Stomach (tissue), 8 donors: ENCODE measurements at regions not wholly inside any gene's neighbourhood (a gene's known extent, or its start where the extent isn't known, plus 50 kb on each side); places are given as distances from the start of the nearest gene placed in this dataset.

ENCODE experiments used
- DNase-seq, 2 donors: peaks; one replicate each; pipeline versions ENCODE4 v3.0.0 to v3.0.0-alpha.2; 2013 to 2019
- H3K27ac ChIP-seq, 5 donors: fragments of 200-600 bp in 4 of 5; sonication (generic) in 4 of 5; one replicate each; pipeline ENCODE4 v1.5.1; 2013 to 2019; ENCODE audit warnings: mild to moderate bottlenecking in 1 of 5, moderate library complexity in 1 of 5
- H3K27me3 ChIP-seq, 3 donors: fragments of 200-600 bp; sonication (generic); one replicate each; pipeline ENCODE4 v1.5.1; 2017 to 2019; ENCODE audit warnings: mixed run types in 1 of 3
- H3K36me3 ChIP-seq, 4 donors: fragments of 200-600 bp; sonication (generic); 1 replicate in 3 of 4; 2 replicates in 1 of 4; pipeline ENCODE4 v1.5.1; 2016 to 2019
- H3K4me1 ChIP-seq, 4 donors: fragments of 200-600 bp; sonication (generic); one replicate each; pipeline ENCODE4 v1.5.1; 2016 to 2019
- H3K4me3 ChIP-seq, 4 donors: fragments of 200-600 bp; sonication (generic) in 3 of 4; one replicate each; pipeline ENCODE4 v1.5.1; 2016 to 2019; ENCODE audit warnings: mild to moderate bottlenecking in 1 of 4
- H3K9me3 ChIP-seq, 4 donors: fragments of 200-600 bp; sonication (generic); one replicate each; pipeline ENCODE4 v1.5.1; 2016 to 2019
- CTCF ChIP-seq, 7 experiments: fragments of 450-650 bp in 4 of 7; fragments of 200-600 bp in 3 of 7; sonication (generic) in 3 of 7; IDR thresholded peaks; one replicate each; pipeline ENCODE4 v1.5.1; 2016 to 2019; ENCODE audit warnings: antibody characterized with exemption in 7 of 7, control low read depth in 2 of 7, mild to moderate bottlenecking in 1 of 7
- EP300 ChIP-seq: sonication (generic); formaldehyde crosslinking; IDR thresholded peaks from one replicate; pipeline ENCODE4 v1.6.1; 2017; ENCODE audit warnings: antibody characterized with exemption
- POLR2A ChIP-seq, 4 donors: fragments of 450-650 bp; IDR thresholded peaks; one replicate each; pipeline ENCODE4 v1.6.1; 2016; ENCODE audit warnings: antibody characterized with exemption in 4 of 4, control low read depth in 2 of 4, mild to moderate bottlenecking in 1 of 4, moderate library complexity in 1 of 4
- POLR2AphosphoS5 ChIP-seq, 3 donors: sonication (generic); formaldehyde crosslinking; IDR thresholded peaks; one replicate each; pipeline ENCODE4 v1.6.1; 2016; ENCODE audit warnings: antibody characterized with exemption in 3 of 3
- WGBS, 5 donors: extraction: QIAGEN DNeasy Blood & Tissue Kit in 3 of 5; methylation state at CpG; one replicate each; pipeline versions ENCODE4 v1.1.5 to v1.1.7; 2013 to 2018; 5-methylcytosine and 5-hydroxymethylcytosine counted together
- intact Hi-C: fragments of 100-400 bp; cut with DNase I; formaldehyde crosslinking; loops from one replicate; pipeline ENCODE4 v1.15.1; 2023; ENCODE audit warnings: low total_unique reads
- donor health status: healthy with polysubstance abuse.
- donor health status: Bipolar disorder and iron deficiency.
- donor health status: healthy.

- Histone ChIP-seq H3K4me3 (no peak overlapping the region), H3K9me3 (peaks cover 0 to 11% (median 4%) of the 10 kb centered on the region in 4 donors), H3K27ac (no peak overlapping the region), H3K36me3 (no peaks in the 10 kb centered on the region), H3K27me3 (no peaks in the 10 kb centered on the region), H3K4me1 (no peaks in the 10 kb centered on the region)
- 71 to 87% (median 82%) methylated on average over 4 of the region's 4 CpGs for WGBS, 5 donors
- no peak for DNase-seq
- TF ChIP-seq POLR2A (IDR thresholded peaks at IDR 0.05) (no peak), EP300 (no peak), POLR2AphosphoS5 (IDR thresholded peaks at IDR 0.05) (no peak), CTCF (IDR thresholded peaks at IDR 0.05) (no peak)
- intact Hi-C loops = no loop called here
Measured at GRCh38 chr12:60441577-60441976, 845.7 kb downstream of the SLC16A7 start.

GRCh38 chr12:60451457-60451856, 855.6 kb downstream of the SLC16A7 start:
- no peak for DNase-seq
- Histone ChIP-seq H3K4me1 (no peaks in the 10 kb centered on the region), H3K9me3 (peaks cover 0 to 3% (median 0%) of the 10 kb centered on the region in 4 donors), H3K36me3 (no peaks in the 10 kb centered on the region), H3K27me3 (no peaks in the 10 kb centered on the region), H3K27ac (no peak overlapping the region), H3K4me3 (no peak overlapping the region)
- no peak for TF ChIP-seq CTCF (IDR thresholded peaks at IDR 0.05)
- TF ChIP-seq POLR2A (IDR thresholded peaks at IDR 0.05) = no peak
- no peak for TF ChIP-seq EP300
- TF ChIP-seq POLR2AphosphoS5 (IDR thresholded peaks at IDR 0.05) = no peak
- intact Hi-C loops = no loop called here

- DNase-seq = no peak
- Histone ChIP-seq H3K9me3 (no peaks in the 10 kb centered on the region), H3K4me1 (no peaks in the 10 kb centered on the region), H3K27me3 (no peaks in the 10 kb centered on the region), H3K27ac (no peak overlapping the region), H3K4me3 (no peak overlapping the region), H3K36me3 (no peaks in the 10 kb centered on the region)
- intact Hi-C loops = no loop called here
- no peak for TF ChIP-seq POLR2A (IDR thresholded peaks at IDR 0.05)
- TF ChIP-seq CTCF (IDR thresholded peaks at IDR 0.05) = no peak
- no peak for TF ChIP-seq POLR2AphosphoS5 (IDR thresholded peaks at IDR 0.05)
- no peak for TF ChIP-seq EP300
Measured at GRCh38 chr12:60465060-60465459, 869.2 kb downstream of the SLC16A7 start.

- H3K4me1 ChIP-seq = no peaks in the 10 kb centered on the region
- intact Hi-C loops = no loop called here
- H3K9me3 ChIP-seq = no peaks in the 10 kb centered on the region
- H3K36me3 ChIP-seq = no peaks in the 10 kb centered on the region
- no peaks in the 10 kb centered on the region for H3K27me3 ChIP-seq
- DNase-seq = no peak
- no peak for TF ChIP-seq POLR2A (IDR thresholded peaks at IDR 0.05)
- TF ChIP-seq EP300 = no peak
- TF ChIP-seq CTCF (IDR thresholded peaks at IDR 0.05) = no peak
- no peak for TF ChIP-seq POLR2AphosphoS5 (IDR thresholded peaks at IDR 0.05)
- no peak overlapping the region for H3K4me3 ChIP-seq
- WGBS, 5 donors = 95 to 97% (median 96%) methylated on average over 5 of the region's 5 CpGs
- H3K27ac ChIP-seq = no peak overlapping the region
Measured at GRCh38 chr12:60468546-60468945, 872.7 kb downstream of the SLC16A7 start.
